Neural progenitor cell (in vitro differentiated cells): ENCODE measurements at regions not wholly inside any gene's neighbourhood (a gene's known extent, or its start where the extent isn't known, plus 50 kb on each side); places are given as distances from the start of the nearest gene placed in this dataset.

Experiments
- EZH2 ChIP-seq: fragments of 200-600 bp; sonication (generic); IDR thresholded peaks from 2 replicates; pipeline ENCODE4 v1.6.1; 2017; ENCODE audit warnings: antibody characterized with exemption, mild to moderate bottlenecking, moderate library complexity
- TF ChIP-seq, protein P1 (sequence below): fragments of 200-600 bp; sonication (generic); IDR thresholded peaks from 2 replicates; pipeline ENCODE4 v1.5.1; 2017; ENCODE audit warnings: antibody characterized with exemption, mild to moderate bottlenecking

DNA sequence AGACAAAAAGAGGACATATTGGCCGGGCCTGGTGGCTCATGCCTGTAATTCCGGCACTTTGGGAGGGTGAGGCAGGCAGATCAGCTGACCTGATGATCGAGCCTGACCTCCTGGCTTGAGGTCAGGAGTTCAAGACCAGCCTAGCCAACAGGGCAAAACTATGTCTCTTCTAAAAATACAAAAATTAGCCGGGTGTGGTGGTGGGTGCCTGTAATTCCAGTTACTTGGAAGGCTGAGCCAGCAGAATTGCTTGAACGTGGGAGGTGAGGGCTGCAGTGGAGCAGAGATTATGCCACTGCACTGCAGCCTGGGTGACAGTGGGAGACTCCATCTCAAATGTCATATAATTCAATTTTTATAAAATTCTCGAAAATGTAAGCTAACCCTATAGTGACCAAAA, 84.5 kb downstream of the SEMA4F start:
- TF ChIP-seq, protein P1, sequence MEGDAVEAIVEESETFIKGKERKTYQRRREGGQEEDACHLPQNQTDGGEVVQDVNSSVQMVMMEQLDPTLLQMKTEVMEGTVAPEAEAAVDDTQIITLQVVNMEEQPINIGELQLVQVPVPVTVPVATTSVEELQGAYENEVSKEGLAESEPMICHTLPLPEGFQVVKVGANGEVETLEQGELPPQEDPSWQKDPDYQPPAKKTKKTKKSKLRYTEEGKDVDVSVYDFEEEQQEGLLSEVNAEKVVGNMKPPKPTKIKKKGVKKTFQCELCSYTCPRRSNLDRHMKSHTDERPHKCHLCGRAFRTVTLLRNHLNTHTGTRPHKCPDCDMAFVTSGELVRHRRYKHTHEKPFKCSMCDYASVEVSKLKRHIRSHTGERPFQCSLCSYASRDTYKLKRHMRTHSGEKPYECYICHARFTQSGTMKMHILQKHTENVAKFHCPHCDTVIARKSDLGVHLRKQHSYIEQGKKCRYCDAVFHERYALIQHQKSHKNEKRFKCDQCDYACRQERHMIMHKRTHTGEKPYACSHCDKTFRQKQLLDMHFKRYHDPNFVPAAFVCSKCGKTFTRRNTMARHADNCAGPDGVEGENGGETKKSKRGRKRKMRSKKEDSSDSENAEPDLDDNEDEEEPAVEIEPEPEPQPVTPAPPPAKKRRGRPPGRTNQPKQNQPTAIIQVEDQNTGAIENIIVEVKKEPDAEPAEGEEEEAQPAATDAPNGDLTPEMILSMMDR: no peak
- TF ChIP-seq EZH2: no peak
